ENCODE measurements at regions not wholly inside any gene's neighbourhood (a gene's known extent, or its start where the extent isn't known, plus 50 kb on each side); places are given as distances from the start of the nearest gene placed in this dataset.

- TF ChIP-seq, protein P1, sequence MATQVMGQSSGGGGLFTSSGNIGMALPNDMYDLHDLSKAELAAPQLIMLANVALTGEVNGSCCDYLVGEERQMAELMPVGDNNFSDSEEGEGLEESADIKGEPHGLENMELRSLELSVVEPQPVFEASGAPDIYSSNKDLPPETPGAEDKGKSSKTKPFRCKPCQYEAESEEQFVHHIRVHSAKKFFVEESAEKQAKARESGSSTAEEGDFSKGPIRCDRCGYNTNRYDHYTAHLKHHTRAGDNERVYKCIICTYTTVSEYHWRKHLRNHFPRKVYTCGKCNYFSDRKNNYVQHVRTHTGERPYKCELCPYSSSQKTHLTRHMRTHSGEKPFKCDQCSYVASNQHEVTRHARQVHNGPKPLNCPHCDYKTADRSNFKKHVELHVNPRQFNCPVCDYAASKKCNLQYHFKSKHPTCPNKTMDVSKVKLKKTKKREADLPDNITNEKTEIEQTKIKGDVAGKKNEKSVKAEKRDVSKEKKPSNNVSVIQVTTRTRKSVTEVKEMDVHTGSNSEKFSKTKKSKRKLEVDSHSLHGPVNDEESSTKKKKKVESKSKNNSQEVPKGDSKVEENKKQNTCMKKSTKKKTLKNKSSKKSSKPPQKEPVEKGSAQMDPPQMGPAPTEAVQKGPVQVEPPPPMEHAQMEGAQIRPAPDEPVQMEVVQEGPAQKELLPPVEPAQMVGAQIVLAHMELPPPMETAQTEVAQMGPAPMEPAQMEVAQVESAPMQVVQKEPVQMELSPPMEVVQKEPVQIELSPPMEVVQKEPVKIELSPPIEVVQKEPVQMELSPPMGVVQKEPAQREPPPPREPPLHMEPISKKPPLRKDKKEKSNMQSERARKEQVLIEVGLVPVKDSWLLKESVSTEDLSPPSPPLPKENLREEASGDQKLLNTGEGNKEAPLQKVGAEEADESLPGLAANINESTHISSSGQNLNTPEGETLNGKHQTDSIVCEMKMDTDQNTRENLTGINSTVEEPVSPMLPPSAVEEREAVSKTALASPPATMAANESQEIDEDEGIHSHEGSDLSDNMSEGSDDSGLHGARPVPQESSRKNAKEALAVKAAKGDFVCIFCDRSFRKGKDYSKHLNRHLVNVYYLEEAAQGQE (tag by site-specific recombination; IDR thresholded peaks at IDR 0.05), result no peak
- TF ChIP-seq ZNF549 (tag by site-specific recombination; IDR thresholded peaks at IDR 0.05) (no peak), TCF7L2 (IDR thresholded peaks at IDR 0.05; ENCODE audit: borderline replicate concordance, low read depth, low read length) (no peak), BCL11B (tag by site-specific recombination; IDR thresholded peaks at IDR 0.05; ENCODE audit: low read depth) (no peak)
Observed at GRCh38 chr4:11843340-11843739, 414.6 kb upstream of the HS3ST1 start (continued).

DNA sequence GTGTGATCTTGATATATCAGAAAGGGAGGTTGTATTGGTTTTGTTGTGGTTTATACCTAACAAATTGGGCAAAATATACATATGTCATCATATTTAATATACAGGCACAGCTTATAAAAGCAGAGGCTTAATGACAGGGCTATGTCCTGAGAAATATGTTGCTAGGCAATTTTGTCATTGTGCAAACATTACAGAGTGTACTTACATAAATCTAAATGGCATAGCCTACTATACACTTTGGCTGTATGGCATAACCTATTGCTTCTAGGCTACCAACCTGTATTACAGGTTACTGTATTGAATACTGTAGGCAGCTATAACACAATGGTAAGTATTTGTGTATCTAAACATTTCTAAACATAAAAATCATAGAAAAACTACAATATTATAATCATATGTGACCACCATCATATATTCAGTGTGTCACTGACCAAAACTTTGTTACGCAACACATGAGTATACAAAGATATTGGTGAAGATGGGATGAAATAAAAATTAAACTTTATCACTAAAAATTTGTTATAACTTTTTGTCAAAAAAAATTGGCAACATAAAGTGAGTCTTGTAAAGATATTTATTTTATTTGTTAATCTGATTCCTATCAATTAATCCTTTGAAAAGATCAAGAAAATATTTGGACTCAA is 414.0 kb upstream of the HS3ST1 start:
- POLR2A ChIA-PET, result no interaction called here
- Histone ChIP-seq H3K9me3 (ENCODE audit: control insufficient read depth, insufficient read depth, low read depth, low read length) (no peaks in the 10 kb centered on the region), H3K27ac (ENCODE audit: extremely low read depth, low read depth, low read length) (no peak overlapping the region), H3K4me3 (ENCODE audit: low read depth, low read length) (no peak overlapping the region), H3K4me1 (ENCODE audit: control insufficient read depth, insufficient read depth, low read length) (no peaks in the 10 kb centered on the region), H3K36me3 (ENCODE audit: control insufficient read depth in 2 of 2, insufficient read depth in 1 of 2, low read length in 2 of 2) (no peaks in the 10 kb centered on the region)
- TF ChIP-seq PRDM6 (tag by site-specific recombination; IDR thresholded peaks at IDR 0.05) (no peak), ZFP41 (tag by site-specific recombination; IDR thresholded peaks at IDR 0.05; ENCODE audit: borderline replicate concordance) (no peak), ZNF133 (tag by site-specific recombination; IDR thresholded peaks at IDR 0.05) (no peak)
- TF ChIP-seq, protein P2, sequence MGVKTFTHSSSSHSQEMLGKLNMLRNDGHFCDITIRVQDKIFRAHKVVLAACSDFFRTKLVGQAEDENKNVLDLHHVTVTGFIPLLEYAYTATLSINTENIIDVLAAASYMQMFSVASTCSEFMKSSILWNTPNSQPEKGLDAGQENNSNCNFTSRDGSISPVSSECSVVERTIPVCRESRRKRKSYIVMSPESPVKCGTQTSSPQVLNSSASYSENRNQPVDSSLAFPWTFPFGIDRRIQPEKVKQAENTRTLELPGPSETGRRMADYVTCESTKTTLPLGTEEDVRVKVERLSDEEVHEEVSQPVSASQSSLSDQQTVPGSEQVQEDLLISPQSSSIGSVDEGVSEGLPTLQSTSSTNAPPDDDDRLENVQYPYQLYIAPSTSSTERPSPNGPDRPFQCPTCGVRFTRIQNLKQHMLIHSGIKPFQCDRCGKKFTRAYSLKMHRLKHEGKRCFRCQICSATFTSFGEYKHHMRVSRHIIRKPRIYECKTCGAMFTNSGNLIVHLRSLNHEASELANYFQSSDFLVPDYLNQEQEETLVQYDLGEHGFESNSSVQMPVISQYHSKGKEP (tag by site-specific recombination; IDR thresholded peaks at IDR 0.05), result no peak
- CTCF ChIA-PET, result no interaction called here

DNA sequence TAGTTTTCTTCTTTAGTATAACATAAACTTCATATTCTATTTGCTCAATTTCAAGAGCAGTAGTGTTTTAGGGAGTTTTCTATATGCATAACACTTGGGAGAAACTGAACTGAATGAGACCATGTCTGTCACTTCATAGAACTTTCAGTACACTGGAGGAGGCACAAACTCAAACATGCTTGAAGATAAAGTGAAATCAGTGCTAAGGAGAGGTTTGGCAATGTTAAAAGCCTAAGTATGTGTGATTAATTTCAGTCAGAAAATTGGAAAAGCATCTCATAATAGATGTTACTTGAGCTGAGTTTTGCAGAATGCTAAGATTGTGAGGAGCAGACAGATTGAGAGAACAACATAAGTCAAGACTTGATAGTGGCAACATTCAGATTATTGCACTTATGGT is 411.2 kb upstream of the HS3ST1 start:
- Histone ChIP-seq H3K4me1 (ENCODE audit: control insufficient read depth, insufficient read depth, low read length) (no peaks in the 10 kb centered on the region), H3K9me3 (ENCODE audit: control insufficient read depth, insufficient read depth, low read depth, low read length) (no peaks in the 10 kb centered on the region), H3K27ac (ENCODE audit: extremely low read depth, low read depth, low read length) (no peak overlapping the region), H3K4me3 (ENCODE audit: low read depth, low read length) (no peak overlapping the region), H3K36me3 (ENCODE audit: control insufficient read depth in 2 of 2, insufficient read depth in 1 of 2, low read length in 2 of 2) (no peaks in the 10 kb centered on the region)
- ChIA-PET POLR2A (no interaction called here), CTCF (no interaction called here)
- TF ChIP-seq ZFP37 (tag by site-specific recombination; IDR thresholded peaks at IDR 0.05) (no peak), REPIN1 (tag by site-specific recombination; IDR thresholded peaks at IDR 0.05; ENCODE audit: low read depth) (no peak), ZNF16 (tag by site-specific recombination; IDR thresholded peaks at IDR 0.05; ENCODE audit: low read depth) (no peak), ZNF670 (tag by site-specific recombination; IDR thresholded peaks at IDR 0.05; ENCODE audit: low read depth) (no peak), ZEB2 (tag by site-specific recombination; IDR thresholded peaks at IDR 0.05) (no peak), ZNF266 (tag by site-specific recombination; IDR thresholded peaks at IDR 0.05; ENCODE audit: low read depth) (no peak), PBX3 (CRISPR knock-in tag; IDR thresholded peaks at IDR 0.05) (no peak), ZNF654 (tag by site-specific recombination; IDR thresholded peaks at IDR 0.05; ENCODE audit: low read depth) (no peak), SP2 (tag by site-specific recombination; IDR thresholded peaks at IDR 0.05) (no peak), ZNF394 (tag by site-specific recombination; IDR thresholded peaks at IDR 0.05; ENCODE audit: borderline replicate concordance) (no peak), ZNF645 (tag by site-specific recombination; IDR thresholded peaks at IDR 0.05) (no peak)
- TF ChIP-seq, protein P2 (tag by site-specific recombination; IDR thresholded peaks at IDR 0.05), result no peak
